BE2C (cell line): ENCODE measurements at regions not wholly inside any gene's neighbourhood (a gene's known extent, or its start where the extent isn't known, plus 50 kb on each side); places are given as distances from the start of the nearest gene placed in this dataset.

ENCODE experiments used
- DNase-seq: peaks from one replicate; pipeline ENCODE4 v3.0.0-alpha.2; 2020
- H3K27me3 ChIP-seq: fragments of 250-450 bp; sonication (Bioruptor Pico); 2 replicates; pipeline ENCODE4 v1.5.1; 2020; ENCODE audit warnings: mild to moderate bottlenecking
- H3K36me3 ChIP-seq: fragments of 250-450 bp; sonication (Bioruptor Pico); 2 replicates; pipeline ENCODE4 v1.5.1; 2020; ENCODE audit warnings: mild to moderate bottlenecking
- H3K4me1 ChIP-seq: fragments of 250-450 bp; sonication (Bioruptor Pico); 2 replicates; pipeline ENCODE4 v1.5.1; 2020
- H3K4me3 ChIP-seq: 2 replicates; pipeline ENCODE4 v1.5.1; 2011; ENCODE audit warnings: low read depth, low read length
- H3K9me3 ChIP-seq: fragments of 250-450 bp; sonication (Bioruptor Pico); 2 replicates; pipeline ENCODE4 v1.5.1; 2020
- TF ChIP-seq, protein P1 (sequence below): IDR thresholded peaks from 2 replicates; pipeline ENCODE4 v1.5.1; 2012; ENCODE audit warnings: mild to moderate bottlenecking, low read depth, low read length

DNA sequence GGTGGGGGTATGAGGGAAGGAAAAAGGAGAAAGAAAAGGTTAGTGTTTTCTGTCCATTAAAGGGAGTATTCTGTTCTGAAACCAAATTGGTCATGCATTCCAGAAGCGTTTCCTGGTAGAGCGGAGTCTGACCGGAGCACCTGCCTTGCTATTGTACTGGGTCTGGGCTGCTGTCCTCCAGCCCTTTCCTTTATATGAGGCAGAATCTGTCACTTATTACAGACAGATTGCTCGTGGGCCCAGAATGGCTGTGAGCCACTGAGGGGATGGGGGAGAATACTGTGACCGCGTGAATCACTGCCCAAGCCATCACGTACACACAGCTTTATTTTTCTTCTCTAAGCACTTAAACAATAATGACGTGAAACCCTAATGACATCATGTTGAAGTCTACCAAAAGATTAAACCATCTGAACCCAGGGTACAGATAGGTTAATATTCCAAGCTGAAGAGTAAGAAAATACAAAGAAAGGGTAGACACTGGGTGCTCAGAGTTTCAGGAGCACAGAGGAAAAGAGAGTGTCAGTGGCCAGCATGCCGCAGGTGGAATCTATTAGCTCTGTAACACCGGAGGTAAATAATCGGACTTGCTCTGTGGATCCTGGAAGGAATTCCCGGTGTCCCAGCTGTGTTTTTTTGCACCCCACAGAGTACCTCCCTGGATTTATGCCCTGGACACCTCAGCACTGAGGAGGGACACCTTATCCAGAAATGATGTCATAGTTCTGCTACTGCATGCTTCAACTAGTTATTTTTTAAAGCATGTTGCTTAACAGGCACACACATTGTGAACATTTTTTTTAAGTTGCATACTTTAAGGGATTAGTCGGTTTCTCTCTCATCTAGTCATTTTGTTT, 573.3 kb downstream of the PKHD1 start:
- Histone ChIP-seq H3K36me3 (no peaks in the 10 kb centered on the region), H3K4me3 (no peak overlapping the region), H3K27me3 (no peaks in the 10 kb centered on the region), H3K9me3 (no peaks in the 10 kb centered on the region), H3K4me1 (no peaks in the 10 kb centered on the region)
- TF ChIP-seq, protein P1, sequence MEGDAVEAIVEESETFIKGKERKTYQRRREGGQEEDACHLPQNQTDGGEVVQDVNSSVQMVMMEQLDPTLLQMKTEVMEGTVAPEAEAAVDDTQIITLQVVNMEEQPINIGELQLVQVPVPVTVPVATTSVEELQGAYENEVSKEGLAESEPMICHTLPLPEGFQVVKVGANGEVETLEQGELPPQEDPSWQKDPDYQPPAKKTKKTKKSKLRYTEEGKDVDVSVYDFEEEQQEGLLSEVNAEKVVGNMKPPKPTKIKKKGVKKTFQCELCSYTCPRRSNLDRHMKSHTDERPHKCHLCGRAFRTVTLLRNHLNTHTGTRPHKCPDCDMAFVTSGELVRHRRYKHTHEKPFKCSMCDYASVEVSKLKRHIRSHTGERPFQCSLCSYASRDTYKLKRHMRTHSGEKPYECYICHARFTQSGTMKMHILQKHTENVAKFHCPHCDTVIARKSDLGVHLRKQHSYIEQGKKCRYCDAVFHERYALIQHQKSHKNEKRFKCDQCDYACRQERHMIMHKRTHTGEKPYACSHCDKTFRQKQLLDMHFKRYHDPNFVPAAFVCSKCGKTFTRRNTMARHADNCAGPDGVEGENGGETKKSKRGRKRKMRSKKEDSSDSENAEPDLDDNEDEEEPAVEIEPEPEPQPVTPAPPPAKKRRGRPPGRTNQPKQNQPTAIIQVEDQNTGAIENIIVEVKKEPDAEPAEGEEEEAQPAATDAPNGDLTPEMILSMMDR: no peak
- DNase-seq: no peak

DNA sequence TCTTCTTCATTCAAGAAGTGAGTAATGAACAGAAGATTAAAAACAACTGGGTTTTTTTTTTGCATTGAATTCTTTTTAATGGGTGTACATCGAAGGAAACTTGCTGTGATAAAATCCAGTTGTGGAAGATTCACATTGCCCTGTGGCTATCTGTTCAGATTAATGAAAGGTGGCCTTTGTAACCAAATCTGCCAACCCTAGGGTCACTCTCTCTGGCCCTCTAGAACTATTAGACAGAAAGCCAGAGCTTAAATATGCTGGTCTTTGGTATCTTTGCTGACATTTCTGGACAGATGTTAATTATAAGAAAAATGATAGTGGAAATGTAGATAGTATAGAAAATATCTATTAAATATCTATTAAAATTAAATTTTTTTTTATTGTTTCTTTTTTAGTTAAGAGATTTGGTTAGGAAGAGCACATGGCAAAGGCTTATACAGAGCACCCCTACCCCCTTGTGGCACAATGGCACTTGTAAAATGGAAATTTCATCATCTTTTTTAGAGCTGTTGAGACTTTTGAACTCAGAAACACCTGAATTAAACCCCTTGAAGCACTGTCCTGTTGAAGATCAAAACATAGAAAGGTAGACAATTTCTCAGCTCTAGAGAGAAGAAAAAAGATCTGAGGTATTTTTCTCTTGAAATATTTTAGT, 572.5 kb downstream of the PKHD1 start:
- Histone ChIP-seq H3K36me3 (no peaks in the 10 kb centered on the region), H3K4me1 (no peaks in the 10 kb centered on the region), H3K27me3 (no peaks in the 10 kb centered on the region), H3K4me3 (no peak overlapping the region), H3K9me3 (no peaks in the 10 kb centered on the region)
- DNase-seq: no peak
- TF ChIP-seq, protein P1: peak; percentile 49

DNA sequence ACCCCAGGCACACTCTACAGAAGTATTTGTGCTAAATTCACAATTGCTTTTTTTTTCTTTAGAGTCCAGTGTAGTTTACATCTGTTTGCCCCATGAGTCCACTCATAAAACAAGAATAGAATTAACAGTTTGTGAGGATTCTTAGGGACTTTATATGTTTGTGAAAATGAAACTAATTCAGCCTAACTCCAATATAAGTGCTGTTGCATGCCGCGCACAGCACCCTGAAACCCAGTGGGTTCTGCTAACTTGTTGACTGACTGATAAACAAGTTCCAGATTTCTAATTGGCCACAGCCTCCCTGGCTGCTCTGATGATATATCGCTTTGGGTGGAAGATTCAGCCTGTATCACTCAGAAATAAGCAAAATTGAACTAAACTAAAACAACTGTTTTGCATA, 561.4 kb downstream of the PKHD1 start:
- H3K27me3 ChIP-seq: no peaks in the 10 kb centered on the region
- no peaks in the 10 kb centered on the region for H3K36me3 ChIP-seq
- no peaks in the 10 kb centered on the region for H3K9me3 ChIP-seq
- H3K4me3 ChIP-seq: no peak overlapping the region
- TF ChIP-seq, protein P1: no peak
- no peak for DNase-seq
- peaks cover 12% of the 10 kb centered on the region for H3K4me1 ChIP-seq

DNA sequence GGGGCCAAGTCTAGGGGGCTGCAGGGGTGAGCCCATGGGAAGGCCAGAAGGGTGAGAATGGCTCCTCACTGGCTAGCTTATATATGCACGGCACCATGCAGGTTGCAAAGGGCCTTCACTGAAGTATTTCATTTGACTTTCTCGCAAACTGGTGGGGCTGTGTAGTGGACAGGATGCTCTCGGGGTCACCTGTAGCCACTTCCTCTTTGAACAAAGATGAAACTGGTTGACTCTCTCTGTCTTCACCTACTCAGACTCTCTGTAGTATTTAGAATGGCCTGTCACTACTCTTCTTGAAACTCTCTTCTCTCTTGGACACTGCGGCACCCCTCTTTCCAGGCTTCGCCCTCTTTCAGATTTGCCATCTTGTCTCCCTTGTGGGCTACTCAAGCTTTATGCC, 560.5 kb downstream of the PKHD1 start:
- Histone ChIP-seq H3K27me3 (no peaks in the 10 kb centered on the region), H3K4me3 (no peak overlapping the region), H3K36me3 (no peaks in the 10 kb centered on the region), H3K9me3 (no peaks in the 10 kb centered on the region), H3K4me1 (peaks cover 20% of the 10 kb centered on the region)
- TF ChIP-seq, protein P1: no peak
- no peak for DNase-seq

DNA sequence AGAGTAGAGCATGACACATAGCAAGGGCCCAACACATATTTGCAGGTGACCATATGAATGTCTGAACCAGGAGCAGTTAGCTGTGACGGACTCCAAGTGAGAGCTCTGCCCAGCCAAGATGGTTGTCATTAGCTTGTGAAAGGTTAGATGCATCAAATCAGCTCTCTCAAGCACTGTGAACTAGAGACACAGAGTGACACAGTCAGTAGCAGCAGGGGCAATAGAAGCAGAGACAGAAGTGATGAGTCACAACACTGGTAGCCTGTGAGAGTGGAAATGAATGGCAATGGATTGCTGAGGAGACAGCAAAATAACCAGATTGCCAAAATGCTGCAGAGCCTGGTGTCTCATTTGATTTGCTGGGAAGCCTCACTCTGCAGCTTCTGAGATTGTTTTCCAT, 558.9 kb downstream of the PKHD1 start:
- H3K27me3 ChIP-seq: no peaks in the 10 kb centered on the region
- TF ChIP-seq, protein P1: no peak
- no peaks in the 10 kb centered on the region for H3K9me3 ChIP-seq
- peak; percentile 44 for DNase-seq
- peaks cover 23% of the 10 kb centered on the region for H3K4me1 ChIP-seq
- no peaks in the 10 kb centered on the region for H3K36me3 ChIP-seq
- no peak overlapping the region for H3K4me3 ChIP-seq

DNA sequence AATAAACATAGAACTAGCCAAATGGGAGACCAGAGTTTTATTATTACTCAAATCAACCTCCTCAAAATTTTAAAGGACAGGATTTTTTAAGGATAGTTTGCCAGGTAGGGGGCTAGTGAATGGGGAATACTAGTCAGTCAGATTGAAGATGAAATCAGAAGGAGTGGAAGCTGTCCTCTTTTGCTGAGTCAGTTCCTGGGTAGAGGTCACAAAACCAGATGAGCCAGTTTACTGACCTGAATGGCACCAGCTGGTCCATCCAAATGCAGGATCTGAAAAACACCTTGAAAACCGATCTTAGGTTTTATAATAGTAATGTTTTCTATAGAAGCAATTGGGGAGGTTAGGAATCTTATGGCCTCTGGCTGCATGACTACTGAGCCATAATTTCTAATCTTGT, 558.2 kb downstream of the PKHD1 start:
- Histone ChIP-seq H3K27me3 (no peaks in the 10 kb centered on the region), H3K4me3 (no peak overlapping the region), H3K36me3 (no peaks in the 10 kb centered on the region), H3K4me1 (peaks cover 23% of the 10 kb centered on the region), H3K9me3 (no peaks in the 10 kb centered on the region)
- no peak for DNase-seq
- TF ChIP-seq, protein P1: no peak
